ENCODE measurements at regions not wholly inside any gene's neighbourhood (a gene's known extent, or its start where the extent isn't known, plus 50 kb on each side); places are given as distances from the start of the nearest gene placed in this dataset.

DNA sequence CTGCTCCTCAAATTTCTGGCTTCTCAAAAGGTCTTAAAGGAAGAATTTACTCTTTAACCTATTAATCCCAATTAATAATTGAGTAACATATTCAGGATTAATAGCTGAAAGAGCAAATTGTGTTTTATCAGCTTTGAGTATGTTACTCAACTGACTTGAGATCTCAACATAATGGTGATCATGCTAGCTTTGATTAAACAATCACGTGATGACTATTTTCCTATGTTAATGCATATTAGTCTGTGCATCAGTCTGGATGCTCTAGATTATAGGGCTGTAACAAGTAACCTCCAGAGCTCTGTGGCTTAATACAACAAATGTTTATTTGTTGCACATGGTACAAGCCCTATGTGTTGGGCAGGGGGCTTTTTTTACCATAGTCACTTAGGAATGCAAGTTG lies 313.4 kb upstream of the BTBD3 start:
- TF ChIP-seq POLR2A (IDR thresholded peaks at IDR 0.05), result no peak
- TF ChIP-seq, protein P1, sequence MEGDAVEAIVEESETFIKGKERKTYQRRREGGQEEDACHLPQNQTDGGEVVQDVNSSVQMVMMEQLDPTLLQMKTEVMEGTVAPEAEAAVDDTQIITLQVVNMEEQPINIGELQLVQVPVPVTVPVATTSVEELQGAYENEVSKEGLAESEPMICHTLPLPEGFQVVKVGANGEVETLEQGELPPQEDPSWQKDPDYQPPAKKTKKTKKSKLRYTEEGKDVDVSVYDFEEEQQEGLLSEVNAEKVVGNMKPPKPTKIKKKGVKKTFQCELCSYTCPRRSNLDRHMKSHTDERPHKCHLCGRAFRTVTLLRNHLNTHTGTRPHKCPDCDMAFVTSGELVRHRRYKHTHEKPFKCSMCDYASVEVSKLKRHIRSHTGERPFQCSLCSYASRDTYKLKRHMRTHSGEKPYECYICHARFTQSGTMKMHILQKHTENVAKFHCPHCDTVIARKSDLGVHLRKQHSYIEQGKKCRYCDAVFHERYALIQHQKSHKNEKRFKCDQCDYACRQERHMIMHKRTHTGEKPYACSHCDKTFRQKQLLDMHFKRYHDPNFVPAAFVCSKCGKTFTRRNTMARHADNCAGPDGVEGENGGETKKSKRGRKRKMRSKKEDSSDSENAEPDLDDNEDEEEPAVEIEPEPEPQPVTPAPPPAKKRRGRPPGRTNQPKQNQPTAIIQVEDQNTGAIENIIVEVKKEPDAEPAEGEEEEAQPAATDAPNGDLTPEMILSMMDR (IDR thresholded peaks at IDR 0.05), result no peak

Measured in Peyer's patch (tissue), 4 donors.